Body of pancreas (tissue), 4 donors: ENCODE measurements at regions not wholly inside any gene's neighbourhood (a gene's known extent, or its start where the extent isn't known, plus 50 kb on each side); places are given as distances from the start of the nearest gene placed in this dataset.
A peak's percentile ranks its signal among the peaks of the same experiment; 100 is the strongest.

Experiments
- ATAC-seq: fragments of 150-250 bp; one replicate; pipeline ENCODE4 v1.9.1; 2016
- DNase-seq, 4 donors: peaks; one replicate each; pipeline ENCODE4 v3.0.0-alpha.2; 2019
- H3K27ac ChIP-seq, 4 donors: fragments of 200-600 bp; sonication (generic); 1 replicate in 3 of 4; 2 replicates in 1 of 4; pipeline versions ENCODE4 v1.5.1 to v1.6.1; 2016 to 2019; ENCODE audit warnings: mild to moderate bottlenecking in 1 of 4, mixed read lengths in 1 of 4, moderate library complexity in 1 of 4
- H3K27me3 ChIP-seq, 2 donors: fragments of 200-600 bp; sonication (generic); one replicate each; pipeline ENCODE4 v1.6.0; 2016; ENCODE audit warnings: mild to moderate bottlenecking in 1 of 2
- H3K36me3 ChIP-seq, 2 donors: fragments of 200-600 bp; sonication (generic); replicated peaks in 1 of 2; 2 replicates each; pipeline ENCODE4 v1.5.1; 2016; ENCODE audit warnings: low read depth in 2 of 2; ENCODE audit not compliant: insufficient read depth in 1 of 2
- H3K4me1 ChIP-seq: fragments of 200-600 bp; sonication (generic); one replicate; pipeline ENCODE4 v1.6.0; 2016
- H3K4me3 ChIP-seq, 2 donors: fragments of 200-600 bp; sonication (generic); 1 replicate in 1 of 2; 2 replicates in 1 of 2; pipeline ENCODE4 v1.5.1; 2016 to 2019
- H3K9me3 ChIP-seq, 3 donors: fragments of 200-600 bp; sonication (generic); 1 replicate in 2 of 3; 2 replicates in 1 of 3; pipeline ENCODE4 v1.5.1; 2016
- CTCF ChIP-seq, 7 experiments: fragments of 450-650 bp in 4 of 7; fragments of 200-600 bp in 3 of 7; sonication (generic) in 3 of 7; IDR thresholded peaks; one replicate each; pipeline ENCODE4 v1.5.1; 2016 to 2019; ENCODE audit warnings: antibody characterized with exemption in 7 of 7
- POLR2A ChIP-seq, 3 donors: fragments of 450-650 bp; IDR thresholded peaks; one replicate each; pipeline ENCODE4 v1.6.1; 2016; ENCODE audit warnings: antibody characterized with exemption in 3 of 3, mild to moderate bottlenecking in 2 of 3
- WGBS, 2 donors: methylation state at CpG; one replicate each; pipeline ENCODE4 v1.1.5; 2017; 5-methylcytosine and 5-hydroxymethylcytosine counted together
- intact Hi-C: fragments of 100-400 bp; cut with DNase I; formaldehyde crosslinking; loops from one replicate; pipeline ENCODE4 v1.15.1; 2023

DNA sequence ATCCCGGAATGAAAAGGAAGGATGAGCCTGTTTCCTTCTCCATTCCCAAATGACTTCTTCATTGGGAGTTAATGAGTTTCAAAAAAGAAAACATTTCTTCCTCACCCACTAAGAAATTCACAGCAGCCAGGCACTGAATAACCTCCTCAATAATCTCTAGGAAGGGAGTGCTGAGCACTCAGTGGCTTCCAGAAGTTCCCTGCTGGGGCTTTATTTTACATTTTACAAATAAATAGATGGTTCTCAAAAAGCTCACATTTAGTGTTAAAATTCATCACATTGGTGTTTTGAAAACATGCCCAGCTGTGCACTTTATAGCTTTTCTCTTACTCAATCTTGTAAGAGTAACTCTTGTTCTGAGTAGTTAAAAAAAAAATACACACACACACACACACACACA is 148.9 kb upstream of the PFKP start:
- no peaks in the 10 kb centered on the region for H3K36me3 ChIP-seq
- H3K27ac ChIP-seq = no peak overlapping the region
- peaks cover 3% of the 10 kb centered on the region for H3K4me1 ChIP-seq
- DNase-seq = no peak
- no peak for ATAC-seq
- H3K4me3 ChIP-seq = no peak overlapping the region
- TF ChIP-seq POLR2A (IDR thresholded peaks at IDR 0.05) = no peak
- no peak for TF ChIP-seq CTCF (IDR thresholded peaks at IDR 0.05)
- no peaks in the 10 kb centered on the region for H3K27me3 ChIP-seq
- WGBS, 2 donors = 57 to 68% methylated on average over 1 of the region's 1 CpG
- intact Hi-C loops = no loop called here
- H3K9me3 ChIP-seq = no peaks in the 10 kb centered on the region

- TF ChIP-seq POLR2A (IDR thresholded peaks at IDR 0.05) (no peak), CTCF (IDR thresholded peaks at IDR 0.05) (no peak)
- 51 to 61% methylated on average over 10 of the region's 10 CpGs for WGBS, 2 donors
- ATAC-seq = no peak
- H3K4me1 ChIP-seq = peaks cover 8% of the 10 kb centered on the region
- H3K9me3 ChIP-seq = no peaks in the 10 kb centered on the region
- intact Hi-C loops = no loop called here
- H3K27me3 ChIP-seq = no peaks in the 10 kb centered on the region
- H3K4me3 ChIP-seq = no peak overlapping the region
- H3K27ac ChIP-seq = no peak overlapping the region
- no peak for DNase-seq
- no peaks in the 10 kb centered on the region for H3K36me3 ChIP-seq
Measured at GRCh38 chr10:2917926-2918325, 149.4 kb upstream of the PFKP start.

DNA sequence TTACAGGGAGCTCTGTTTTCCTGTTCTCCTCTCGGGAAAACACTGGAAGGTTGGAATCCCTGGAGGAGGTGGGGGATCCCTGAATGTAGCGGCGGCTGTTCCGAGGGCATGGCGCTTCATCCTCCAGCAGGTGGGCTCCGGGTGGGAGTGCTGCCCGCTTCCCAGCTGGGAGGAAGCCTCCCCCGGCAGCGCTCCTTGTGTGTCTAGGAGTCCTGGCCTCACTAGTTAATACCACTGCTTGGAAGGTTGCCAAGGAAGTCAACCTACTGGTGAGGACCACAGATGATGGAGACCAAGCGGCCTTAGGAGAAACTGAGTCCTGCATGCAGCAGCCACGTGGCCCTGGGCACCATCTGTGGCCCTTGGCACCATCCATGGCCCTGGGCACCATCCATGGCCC is 151.9 kb upstream of the PFKP start:
- Histone ChIP-seq H3K9me3 (no peaks in the 10 kb centered on the region), H3K4me3 (no peak overlapping the region), H3K27ac (no peak overlapping the region), H3K36me3 (no peaks in the 10 kb centered on the region), H3K4me1 (peaks cover 8% of the 10 kb centered on the region), H3K27me3 (no peaks in the 10 kb centered on the region)
- TF ChIP-seq POLR2A (IDR thresholded peaks at IDR 0.05) (no peak), CTCF (IDR thresholded peaks at IDR 0.05) (no peak)
- WGBS, 2 donors = 69 to 82% methylated on average over 7 to 11 of the region's 11 CpGs
- DNase-seq (no peak), ATAC-seq (no peak)
- intact Hi-C loops = no loop called here

GRCh38 chr10:2914741-2915140 is 152.6 kb upstream of the PFKP start:
- ATAC-seq (no peak), DNase-seq (no peak)
- no peak for TF ChIP-seq POLR2A (IDR thresholded peaks at IDR 0.05)
- no peak for TF ChIP-seq CTCF (IDR thresholded peaks at IDR 0.05)
- no peak overlapping the region for H3K27ac ChIP-seq
- 65 to 79% methylated on average over 5 of the region's 5 CpGs for WGBS, 2 donors
- H3K9me3 ChIP-seq = no peaks in the 10 kb centered on the region
- H3K36me3 ChIP-seq = no peaks in the 10 kb centered on the region
- H3K27me3 ChIP-seq = no peaks in the 10 kb centered on the region
- intact Hi-C loops = no loop called here
- H3K4me3 ChIP-seq = no peak overlapping the region
- peaks cover 8% of the 10 kb centered on the region for H3K4me1 ChIP-seq

DNA sequence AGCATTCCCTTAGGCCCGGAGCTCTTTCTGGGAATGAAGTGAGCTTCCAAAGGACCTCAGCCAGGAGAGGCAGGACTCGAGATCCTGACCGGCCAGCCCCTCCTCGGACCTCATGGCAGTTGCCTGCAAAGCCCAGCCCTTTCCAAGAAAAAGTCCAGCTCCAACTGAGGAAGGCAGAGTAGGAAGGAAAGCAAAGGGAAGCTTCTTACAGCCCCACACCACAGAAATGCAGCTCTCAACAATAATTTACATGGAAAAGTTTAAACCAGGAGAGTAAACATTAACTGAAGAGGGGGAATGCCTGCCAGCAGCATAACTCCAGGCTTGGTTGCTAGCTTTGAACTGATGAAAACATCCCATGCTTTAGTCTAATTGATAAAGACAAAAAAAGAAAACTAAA is 153.9 kb upstream of the PFKP start:
- DNase-seq (no peak), ATAC-seq (peak; percentile 38)
- Histone ChIP-seq H3K27me3 (no peaks in the 10 kb centered on the region), H3K4me3 (no peak overlapping the region), H3K27ac (peak overlapping the region in 3 of 4 donors; percentile 26 to 39 (median 31)), H3K4me1 (peaks cover 8% of the 10 kb centered on the region), H3K36me3 (no peaks in the 10 kb centered on the region), H3K9me3 (no peaks in the 10 kb centered on the region)
- WGBS, 2 donors = 15 to 34% methylated on average over 3 to 4 of the region's 4 CpGs
- intact Hi-C loops = no loop called here
- no peak for TF ChIP-seq CTCF (IDR thresholded peaks at IDR 0.05)
- TF ChIP-seq POLR2A (IDR thresholded peaks at IDR 0.05) = no peak
